GM12891 (cell line): ENCODE measurements at regions not wholly inside any gene's neighbourhood (a gene's known extent, or its start where the extent isn't known, plus 50 kb on each side); places are given as distances from the start of the nearest gene placed in this dataset.

Source experiments
- POLR2A ChIP-seq: IDR thresholded peaks from 2 replicates; pipeline ENCODE4 v1.6.1; 2011; ENCODE audit warnings: low read depth, low read length, control low read depth
- POLR2AphosphoS5 ChIP-seq: IDR thresholded peaks from 2 replicates; pipeline ENCODE4 v1.6.1; 2011; ENCODE audit warnings: low read depth, low read length, control low read depth
- TAF1 ChIP-seq: IDR thresholded peaks from 2 replicates; pipeline ENCODE4 v1.6.1; 2011; ENCODE audit warnings: low read depth, low read length, control low read depth

- TF ChIP-seq POLR2A (no peak), POLR2AphosphoS5 (no peak), TAF1 (no peak)
These were observed 76.2 kb upstream of the ADAMTS9 start for GRCh38 chr3:64763980-64764379.
